MM.1S (cell line): ENCODE measurements at regions not wholly inside any gene's neighbourhood (a gene's known extent, or its start where the extent isn't known, plus 50 kb on each side); places are given as distances from the start of the nearest gene placed in this dataset.

Source experiments
- EZH2phosphoT487 ChIP-seq: fragments of 300-600 bp; sonication (generic); IDR thresholded peaks from 2 replicates; pipeline ENCODE4 v1.6.1; 2018; ENCODE audit warnings: antibody characterized with exemption, low read length
- TF ChIP-seq, protein P1 (sequence below): fragments of 300-600 bp; sonication (generic); IDR thresholded peaks from 2 replicates; pipeline ENCODE4 v1.5.1; 2016; ENCODE audit warnings: antibody characterized with exemption, low read length, mixed read lengths

DNA sequence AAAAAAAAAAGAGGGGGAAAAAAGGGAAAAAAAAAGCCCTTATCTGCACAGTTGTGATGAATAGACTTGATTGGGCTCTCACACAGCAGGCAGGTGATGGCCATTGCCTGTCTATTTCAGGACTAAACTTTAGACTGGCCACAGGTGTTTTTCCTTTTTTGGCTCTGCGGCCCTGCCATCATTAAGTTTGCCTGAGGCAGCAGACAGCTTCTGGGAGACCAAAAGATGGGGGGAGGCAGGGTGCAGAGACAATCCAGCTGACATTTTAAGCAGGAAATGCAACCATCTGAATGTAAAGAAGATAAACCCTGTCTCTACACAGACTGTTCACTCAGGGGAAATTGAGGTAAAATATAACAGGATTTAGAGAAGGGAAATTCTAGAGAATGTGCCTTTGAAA, 295.0 kb upstream of the KCNH8 start:
- TF ChIP-seq, protein P1, sequence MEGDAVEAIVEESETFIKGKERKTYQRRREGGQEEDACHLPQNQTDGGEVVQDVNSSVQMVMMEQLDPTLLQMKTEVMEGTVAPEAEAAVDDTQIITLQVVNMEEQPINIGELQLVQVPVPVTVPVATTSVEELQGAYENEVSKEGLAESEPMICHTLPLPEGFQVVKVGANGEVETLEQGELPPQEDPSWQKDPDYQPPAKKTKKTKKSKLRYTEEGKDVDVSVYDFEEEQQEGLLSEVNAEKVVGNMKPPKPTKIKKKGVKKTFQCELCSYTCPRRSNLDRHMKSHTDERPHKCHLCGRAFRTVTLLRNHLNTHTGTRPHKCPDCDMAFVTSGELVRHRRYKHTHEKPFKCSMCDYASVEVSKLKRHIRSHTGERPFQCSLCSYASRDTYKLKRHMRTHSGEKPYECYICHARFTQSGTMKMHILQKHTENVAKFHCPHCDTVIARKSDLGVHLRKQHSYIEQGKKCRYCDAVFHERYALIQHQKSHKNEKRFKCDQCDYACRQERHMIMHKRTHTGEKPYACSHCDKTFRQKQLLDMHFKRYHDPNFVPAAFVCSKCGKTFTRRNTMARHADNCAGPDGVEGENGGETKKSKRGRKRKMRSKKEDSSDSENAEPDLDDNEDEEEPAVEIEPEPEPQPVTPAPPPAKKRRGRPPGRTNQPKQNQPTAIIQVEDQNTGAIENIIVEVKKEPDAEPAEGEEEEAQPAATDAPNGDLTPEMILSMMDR = no peak
- no peak for TF ChIP-seq EZH2phosphoT487
